ENCODE measurements at regions not wholly inside any gene's neighbourhood (a gene's known extent, or its start where the extent isn't known, plus 50 kb on each side); places are given as distances from the start of the nearest gene placed in this dataset.

- no peak overlapping the region for H3K27ac ChIP-seq
- TF ChIP-seq CTCF (IDR thresholded peaks at IDR 0.05), result no peak
- no peaks in the 10 kb centered on the region for H3K4me1 ChIP-seq (ENCODE audit: control insufficient read depth in 1 of 2, insufficient read depth in 1 of 2, low read depth in 1 of 2, low read length in 1 of 2)
- no peak overlapping the region for H3K4me3 ChIP-seq (ENCODE audit: low read depth in 1 of 2, low read length in 1 of 2)
- peaks cover 7% of the 10 kb centered on the region for H3K27me3 ChIP-seq
- H3K36me3 ChIP-seq, result no peaks in the 10 kb centered on the region
- no peaks in the 10 kb centered on the region for H3K9me3 ChIP-seq
Measured at GRCh38 chr15:88990185-88990679, 77.1 kb upstream of the MFGE8 start.

GRCh38 chr15:88992216-88992615 is 79.0 kb upstream of the MFGE8 start:
- peaks cover 7% of the 10 kb centered on the region for H3K27me3 ChIP-seq
- no peak for TF ChIP-seq CTCF (IDR thresholded peaks at IDR 0.05)
- H3K4me1 ChIP-seq (ENCODE audit: control insufficient read depth in 1 of 2, insufficient read depth in 1 of 2, low read depth in 1 of 2, low read length in 1 of 2), result no peaks in the 10 kb centered on the region
- no peaks in the 10 kb centered on the region for H3K36me3 ChIP-seq
- H3K27ac ChIP-seq, result no peak overlapping the region
- no peak overlapping the region for H3K4me3 ChIP-seq (ENCODE audit: low read depth in 1 of 2, low read length in 1 of 2)
- H3K9me3 ChIP-seq, result no peaks in the 10 kb centered on the region

GRCh38 chr15:88992912-88993376 is 79.8 kb upstream of the MFGE8 start:
- Histone ChIP-seq H3K36me3 (no peaks in the 10 kb centered on the region), H3K4me1 (ENCODE audit: control insufficient read depth in 1 of 2, insufficient read depth in 1 of 2, low read depth in 1 of 2, low read length in 1 of 2) (no peaks in the 10 kb centered on the region), H3K4me3 (ENCODE audit: low read depth in 1 of 2, low read length in 1 of 2) (no peak overlapping the region), H3K27me3 (peaks cover 3% of the 10 kb centered on the region), H3K27ac (no peak overlapping the region), H3K9me3 (no peaks in the 10 kb centered on the region)
- no peak for TF ChIP-seq CTCF (IDR thresholded peaks at IDR 0.05)

GRCh38 chr15:88993662-88994061 is 80.5 kb upstream of the MFGE8 start:
- no peaks in the 10 kb centered on the region for H3K4me1 ChIP-seq (ENCODE audit: control insufficient read depth in 1 of 2, insufficient read depth in 1 of 2, low read depth in 1 of 2, low read length in 1 of 2)
- H3K36me3 ChIP-seq, result no peaks in the 10 kb centered on the region
- H3K27me3 ChIP-seq, result no peaks in the 10 kb centered on the region
- H3K9me3 ChIP-seq, result no peaks in the 10 kb centered on the region
- no peak overlapping the region for H3K27ac ChIP-seq
- TF ChIP-seq CTCF (IDR thresholded peaks at IDR 0.05), result no peak
- H3K4me3 ChIP-seq (ENCODE audit: low read depth in 1 of 2, low read length in 1 of 2), result no peak overlapping the region

- no peaks in the 10 kb centered on the region for H3K9me3 ChIP-seq
- TF ChIP-seq CTCF (IDR thresholded peaks at IDR 0.05), result no peak
Measured at GRCh38 chr15:88994286-88994685, 81.1 kb upstream of the MFGE8 start.

GRCh38 chr15:88995449-88995848 is 82.3 kb upstream of the MFGE8 start:
- Histone ChIP-seq H3K9me3 (no peaks in the 10 kb centered on the region), H3K4me3 (ENCODE audit: low read depth in 1 of 2, low read length in 1 of 2) (no peak overlapping the region), H3K27ac (no peak overlapping the region), H3K4me1 (ENCODE audit: control insufficient read depth in 1 of 2, insufficient read depth in 1 of 2, low read depth in 1 of 2, low read length in 1 of 2) (no peaks in the 10 kb centered on the region), H3K36me3 (no peaks in the 10 kb centered on the region), H3K27me3 (no peaks in the 10 kb centered on the region)
- TF ChIP-seq CTCF (IDR thresholded peaks at IDR 0.05), result no peak

More at GRCh38 chr15:88994286-88994685, 81.1 kb upstream of the MFGE8 start:
- no peaks in the 10 kb centered on the region for H3K4me1 ChIP-seq (ENCODE audit: control insufficient read depth in 1 of 2, insufficient read depth in 1 of 2, low read depth in 1 of 2, low read length in 1 of 2)
- no peak overlapping the region for H3K27ac ChIP-seq
- H3K27me3 ChIP-seq, result no peaks in the 10 kb centered on the region
- H3K4me3 ChIP-seq (ENCODE audit: low read depth in 1 of 2, low read length in 1 of 2), result no peak overlapping the region
- no peaks in the 10 kb centered on the region for H3K36me3 ChIP-seq
